ENCODE measurements at regions not wholly inside any gene's neighbourhood (a gene's known extent, or its start where the extent isn't known, plus 50 kb on each side); places are given as distances from the start of the nearest gene placed in this dataset.
"Not testable (repeated sequence)": the region's sequence is repeated elsewhere in the genome, so short reads cannot be mapped to it uniquely, and the experiment has no call there.

GRCh38 chr4:159552979-159553768, 450.3 kb downstream of the RAPGEF2 start:
- no peak for DNase-seq

GRCh38 chr4:159555873-159556272, 453.0 kb downstream of the RAPGEF2 start:
- DNase-seq, result no peak

- DNase-seq, result no peak
Measured at GRCh38 chr4:159562366-159562765, 459.5 kb downstream of the RAPGEF2 start.

GRCh38 chr4:159563257-159563656, 460.4 kb downstream of the RAPGEF2 start:
- no peak for DNase-seq

- DNase-seq, result no peak
Measured at GRCh38 chr4:159564615-159565014, 461.7 kb downstream of the RAPGEF2 start.

GRCh38 chr4:159566786-159567185, 463.9 kb downstream of the RAPGEF2 start:
- DNase-seq, result no peak

GRCh38 chr4:159577241-159577640, 474.4 kb downstream of the RAPGEF2 start:
- DNase-seq, result no peak

GRCh38 chr4:159582685-159583084, 479.8 kb downstream of the RAPGEF2 start:
- DNase-seq, result no peak

GRCh38 chr4:159592898-159593556, 490.1 kb downstream of the RAPGEF2 start:
- DNase-seq, result no peak

GRCh38 chr4:159593681-159594080, 490.8 kb downstream of the RAPGEF2 start:
- DNase-seq, result no peak

GRCh38 chr4:159594576-159594975, 491.7 kb downstream of the RAPGEF2 start:
- DNase-seq, result no peak

- not testable (repeated sequence) for DNase-seq
Measured at GRCh38 chr4:159595101-159595500, 492.2 kb downstream of the RAPGEF2 start.

- DNase-seq, result no peak
Measured at GRCh38 chr4:159598602-159599001, 495.7 kb downstream of the RAPGEF2 start.

GRCh38 chr4:159600061-159600460, 497.2 kb downstream of the RAPGEF2 start:
- no peak for DNase-seq

GRCh38 chr4:159604781-159605180, 501.9 kb downstream of the RAPGEF2 start:
- DNase-seq, result no peak

- DNase-seq, result no peak
Measured at GRCh38 chr4:159606835-159607234, 504.0 kb downstream of the RAPGEF2 start.

GRCh38 chr4:159607809-159608208, 504.9 kb downstream of the RAPGEF2 start:
- no peak for DNase-seq

GRCh38 chr4:159608436-159608835, 505.6 kb downstream of the RAPGEF2 start:
- no peak for DNase-seq

GRCh38 chr4:159632031-159632430, 529.2 kb downstream of the RAPGEF2 start:
- DNase-seq, result no peak

GRCh38 chr4:159639671-159640323, 536.9 kb downstream of the RAPGEF2 start:
- DNase-seq, result no peak

GRCh38 chr4:159649237-159649636, 546.4 kb downstream of the RAPGEF2 start:
- no peak for DNase-seq

GRCh38 chr4:159652871-159653270, 550.0 kb downstream of the RAPGEF2 start:
- DNase-seq, result no peak

- DNase-seq, result no peak
Measured at GRCh38 chr4:159655547-159655946, 552.7 kb downstream of the RAPGEF2 start.

- no peak for DNase-seq
Measured at GRCh38 chr4:159669094-159669493, 566.2 kb downstream of the RAPGEF2 start.
